ENCODE measurements at regions not wholly inside any gene's neighbourhood (a gene's known extent, or its start where the extent isn't known, plus 50 kb on each side); places are given as distances from the start of the nearest gene placed in this dataset.

- DNase-seq = no peak
Measured at GRCh38 chrY:14139521-14139920, 83.5 kb downstream of the VCY1B start.

GRCh38 chrY:14145614-14146013 lies 89.6 kb downstream of the VCY1B start:
- no peak for DNase-seq

- no peak for DNase-seq
Measured at GRCh38 chrY:14182776-14183175, 126.7 kb downstream of the VCY1B start.

GRCh38 chrY:14222014-14222413 lies 166.0 kb downstream of the VCY1B start:
- DNase-seq = no peak

GRCh38 chrY:14231703-14232102 lies 175.7 kb downstream of the VCY1B start:
- DNase-seq = no peak

GRCh38 chrY:14235070-14235469 lies 179.0 kb downstream of the VCY1B start:
- no peak for DNase-seq

- no peak for DNase-seq
Measured at GRCh38 chrY:14238277-14238676, 182.2 kb downstream of the VCY1B start.

- no peak for DNase-seq
Measured at GRCh38 chrY:14246948-14247347, 190.9 kb downstream of the VCY1B start.

- DNase-seq = no peak
Measured at GRCh38 chrY:14248878-14249576, 193.0 kb downstream of the VCY1B start.

GRCh38 chrY:14255965-14256816 lies 200.2 kb downstream of the VCY1B start:
- no peak for DNase-seq

GRCh38 chrY:14256817-14257168 lies 200.8 kb downstream of the VCY1B start:
- no peak for DNase-seq

- no peak for DNase-seq
Measured at GRCh38 chrY:14277029-14277428, 221.0 kb downstream of the VCY1B start.

GRCh38 chrY:14290656-14291375 lies 233.5 kb upstream of the NLGN4Y start:
- no peak for DNase-seq

- no peak for DNase-seq
Measured at GRCh38 chrY:14292382-14292781, 231.9 kb upstream of the NLGN4Y start.

GRCh38 chrY:14300775-14301174 lies 223.6 kb upstream of the NLGN4Y start:
- DNase-seq = no peak

- peak; percentile 15 for DNase-seq
Measured at GRCh38 chrY:14301552-14301951, 222.8 kb upstream of the NLGN4Y start.

- DNase-seq = no peak
Measured at GRCh38 chrY:14328677-14329345, 195.5 kb upstream of the NLGN4Y start.

GRCh38 chrY:14330362-14330761 lies 194.0 kb upstream of the NLGN4Y start:
- DNase-seq = no peak

GRCh38 chrY:14339524-14339923 lies 184.8 kb upstream of the NLGN4Y start:
- no peak for DNase-seq

GRCh38 chrY:14340459-14341143 lies 183.7 kb upstream of the NLGN4Y start:
- DNase-seq = peak; percentile 45

- DNase-seq = peak; percentile 34
Measured at GRCh38 chrY:14344648-14345333, 179.5 kb upstream of the NLGN4Y start.

- DNase-seq = no peak
Measured at GRCh38 chrY:14351590-14351989, 172.7 kb upstream of the NLGN4Y start.

Data from stimulated activated CD4-positive, alpha-beta T cell treated with anti-CD3 and anti-CD28 coated beads, Interleukin-15, amount 100 ng/mL, for 24 hours (primary cell).